ENCODE measurements at regions not wholly inside any gene's neighbourhood (a gene's known extent, or its start where the extent isn't known, plus 50 kb on each side); places are given as distances from the start of the nearest gene placed in this dataset.

GRCh38 chr10:120788771-120789170 is 62.4 kb upstream of the WDR11 start (continued):
- no peak for TF ChIP-seq CHD7 (IDR thresholded peaks at IDR 0.05; ENCODE audit: insufficient replicate concordance, low read length)
- TF ChIP-seq TEAD4 (IDR thresholded peaks at IDR 0.05; ENCODE audit: low read depth, low read length) = no peak
- no peak for TF ChIP-seq RBBP5 (IDR thresholded peaks at IDR 0.05; ENCODE audit: borderline replicate concordance, low read depth, low read length)
- no peak for TF ChIP-seq MAX (IDR thresholded peaks at IDR 0.05)
- TF ChIP-seq GTF2F1 (IDR thresholded peaks at IDR 0.05; ENCODE audit: borderline replicate concordance, low read depth, low read length) = no peak
- no peak for TF ChIP-seq RXRA (IDR thresholded peaks at IDR 0.05; ENCODE audit: insufficient read depth, low read depth, low read length)
- no peak for TF ChIP-seq E2F6 (IDR thresholded peaks at IDR 0.05)
- TF ChIP-seq CTBP2 (IDR thresholded peaks at IDR 0.05; ENCODE audit: borderline replicate concordance, insufficient read depth, insufficient read length, low read length) = no peak
- no peak for TF ChIP-seq CBX5 (IDR thresholded peaks at IDR 0.05; ENCODE audit: low read depth, low read length)
- TF ChIP-seq SP4 (IDR thresholded peaks at IDR 0.05; ENCODE audit: low read length) = no peak
- no peak for TF ChIP-seq SIX5 (IDR thresholded peaks at IDR 0.05; ENCODE audit: low read depth, low read length)
- no peak for TF ChIP-seq KDM4A (IDR thresholded peaks at IDR 0.05; ENCODE audit: low read depth, low read length, severe bottlenecking)

Measured in H1 (cell line).